ENCODE measurements at regions not wholly inside any gene's neighbourhood (a gene's known extent, or its start where the extent isn't known, plus 50 kb on each side); places are given as distances from the start of the nearest gene placed in this dataset.

DNA sequence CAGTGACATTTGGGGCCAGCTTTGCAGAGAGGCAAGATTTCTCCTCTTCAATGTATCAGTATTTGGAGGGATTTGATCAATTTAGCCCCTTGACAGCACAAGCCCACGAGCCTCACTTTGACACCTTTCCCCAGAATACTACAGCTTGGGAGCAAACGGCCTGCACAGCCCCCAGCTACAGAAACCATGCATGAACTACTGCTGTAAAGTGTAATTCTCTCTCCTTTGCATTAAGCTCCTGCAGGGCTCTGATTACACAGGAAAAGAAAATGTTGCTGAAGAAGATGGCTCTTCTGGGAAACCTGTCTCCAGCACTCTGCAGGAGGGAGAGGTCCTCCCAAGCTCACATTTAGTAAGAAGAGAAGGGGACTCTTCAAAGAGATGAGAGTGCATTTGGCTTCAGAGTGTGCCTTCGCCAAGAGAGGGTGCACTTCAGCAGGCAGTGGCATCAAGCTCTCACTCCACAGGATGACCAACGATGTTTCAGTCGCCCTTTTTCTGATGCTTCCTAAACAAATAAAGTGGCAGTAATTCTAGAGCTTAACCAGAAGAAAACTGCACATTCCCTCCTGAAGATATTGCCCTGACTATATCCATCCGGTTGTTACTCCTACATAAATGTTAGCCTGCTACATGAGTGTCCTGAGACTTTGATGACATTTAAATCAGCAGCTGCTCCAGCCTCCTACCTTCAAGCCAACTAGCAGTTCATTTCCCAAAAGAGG is 272.2 kb downstream of the AUH start:
- no peak for DNase-seq (ENCODE audit: low read depth)
- TF ChIP-seq, protein P1, sequence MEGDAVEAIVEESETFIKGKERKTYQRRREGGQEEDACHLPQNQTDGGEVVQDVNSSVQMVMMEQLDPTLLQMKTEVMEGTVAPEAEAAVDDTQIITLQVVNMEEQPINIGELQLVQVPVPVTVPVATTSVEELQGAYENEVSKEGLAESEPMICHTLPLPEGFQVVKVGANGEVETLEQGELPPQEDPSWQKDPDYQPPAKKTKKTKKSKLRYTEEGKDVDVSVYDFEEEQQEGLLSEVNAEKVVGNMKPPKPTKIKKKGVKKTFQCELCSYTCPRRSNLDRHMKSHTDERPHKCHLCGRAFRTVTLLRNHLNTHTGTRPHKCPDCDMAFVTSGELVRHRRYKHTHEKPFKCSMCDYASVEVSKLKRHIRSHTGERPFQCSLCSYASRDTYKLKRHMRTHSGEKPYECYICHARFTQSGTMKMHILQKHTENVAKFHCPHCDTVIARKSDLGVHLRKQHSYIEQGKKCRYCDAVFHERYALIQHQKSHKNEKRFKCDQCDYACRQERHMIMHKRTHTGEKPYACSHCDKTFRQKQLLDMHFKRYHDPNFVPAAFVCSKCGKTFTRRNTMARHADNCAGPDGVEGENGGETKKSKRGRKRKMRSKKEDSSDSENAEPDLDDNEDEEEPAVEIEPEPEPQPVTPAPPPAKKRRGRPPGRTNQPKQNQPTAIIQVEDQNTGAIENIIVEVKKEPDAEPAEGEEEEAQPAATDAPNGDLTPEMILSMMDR (IDR thresholded peaks at IDR 0.05; ENCODE audit: control insufficient read depth, extremely low read depth, insufficient read depth), result peak; percentile 72
- no peak overlapping the region for H3K4me3 ChIP-seq (ENCODE audit: low read depth, low read length)

DNA sequence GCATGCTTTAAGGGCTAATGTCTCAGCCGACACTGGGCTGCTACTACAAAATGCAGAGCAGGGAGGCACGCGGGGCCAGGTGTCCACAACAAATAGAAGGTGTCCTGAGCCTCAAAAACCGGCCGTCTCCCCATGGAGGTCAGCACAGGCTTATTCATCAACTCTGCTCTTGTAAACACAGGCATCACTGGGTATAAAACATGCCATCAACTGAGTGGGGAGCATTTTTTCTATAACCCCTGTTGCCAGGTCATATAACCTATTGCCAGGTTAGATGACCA is 271.6 kb downstream of the AUH start:
- no peak for DNase-seq (ENCODE audit: low read depth)
- H3K4me3 ChIP-seq (ENCODE audit: low read depth, low read length), result no peak overlapping the region
- TF ChIP-seq, protein P1 (IDR thresholded peaks at IDR 0.05; ENCODE audit: control insufficient read depth, extremely low read depth, insufficient read depth), result no peak

DNA sequence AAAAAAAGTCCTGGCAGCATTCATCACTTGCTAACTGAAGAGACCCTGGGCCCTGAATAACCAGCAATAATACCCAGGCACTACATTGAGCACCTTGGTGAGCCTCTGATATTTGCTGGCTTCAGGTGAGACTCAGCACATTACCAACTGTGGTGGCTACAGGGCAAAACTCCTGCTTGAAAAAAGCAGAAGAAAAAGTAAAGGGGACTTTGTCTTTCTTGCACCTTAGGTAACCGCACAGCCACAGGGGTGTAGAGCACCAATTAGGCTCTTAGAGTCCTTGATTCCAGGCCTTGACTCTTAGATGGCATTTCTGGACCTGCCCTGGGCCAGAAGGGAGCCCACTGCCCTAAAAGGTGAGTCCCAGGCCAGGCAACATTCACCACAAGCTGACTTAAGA is 269.5 kb downstream of the AUH start:
- DNase-seq (ENCODE audit: low read depth), result no peak
- H3K4me3 ChIP-seq (ENCODE audit: low read depth, low read length), result no peak overlapping the region
- TF ChIP-seq, protein P1 (IDR thresholded peaks at IDR 0.05; ENCODE audit: control insufficient read depth, extremely low read depth, insufficient read depth), result no peak

DNA sequence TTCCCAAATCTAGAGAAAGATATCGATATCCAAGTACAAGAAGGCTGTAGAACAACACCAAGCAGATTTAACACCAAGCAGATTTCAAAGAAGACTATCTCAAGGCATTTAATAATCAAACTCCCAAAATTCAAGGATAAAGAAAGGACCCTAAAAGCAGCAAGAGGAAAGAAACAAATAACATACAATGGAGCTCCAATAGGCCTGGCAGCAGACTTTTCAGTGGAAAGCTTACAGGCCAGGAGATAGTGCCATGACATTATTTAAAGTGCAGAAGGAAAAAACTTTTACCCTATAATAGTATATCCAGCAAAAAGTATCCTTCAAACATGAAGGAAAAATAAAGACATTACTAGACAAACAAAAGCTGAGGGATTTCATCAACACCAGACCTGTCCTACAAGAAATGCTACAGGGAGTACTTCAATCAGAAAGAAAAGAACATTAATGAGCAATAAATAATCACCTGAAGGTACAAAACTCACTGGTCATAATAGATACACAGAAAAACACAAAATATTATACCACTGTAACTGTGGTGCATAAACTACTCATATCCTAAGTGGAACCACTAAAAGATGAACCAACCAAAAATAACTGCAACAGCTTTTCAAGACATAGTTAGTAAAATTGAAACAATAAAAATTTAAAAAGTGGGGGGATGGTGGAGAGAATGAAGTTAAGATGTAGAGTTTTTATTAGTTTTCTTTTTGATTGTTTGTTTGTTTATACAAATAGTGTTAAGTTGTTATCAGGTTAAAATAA is 267.2 kb downstream of the AUH start:
- no peak overlapping the region for H3K4me3 ChIP-seq (ENCODE audit: low read depth, low read length)
- no peak for DNase-seq (ENCODE audit: low read depth)
- TF ChIP-seq, protein P1 (IDR thresholded peaks at IDR 0.05; ENCODE audit: control insufficient read depth, extremely low read depth, insufficient read depth), result no peak

DNA sequence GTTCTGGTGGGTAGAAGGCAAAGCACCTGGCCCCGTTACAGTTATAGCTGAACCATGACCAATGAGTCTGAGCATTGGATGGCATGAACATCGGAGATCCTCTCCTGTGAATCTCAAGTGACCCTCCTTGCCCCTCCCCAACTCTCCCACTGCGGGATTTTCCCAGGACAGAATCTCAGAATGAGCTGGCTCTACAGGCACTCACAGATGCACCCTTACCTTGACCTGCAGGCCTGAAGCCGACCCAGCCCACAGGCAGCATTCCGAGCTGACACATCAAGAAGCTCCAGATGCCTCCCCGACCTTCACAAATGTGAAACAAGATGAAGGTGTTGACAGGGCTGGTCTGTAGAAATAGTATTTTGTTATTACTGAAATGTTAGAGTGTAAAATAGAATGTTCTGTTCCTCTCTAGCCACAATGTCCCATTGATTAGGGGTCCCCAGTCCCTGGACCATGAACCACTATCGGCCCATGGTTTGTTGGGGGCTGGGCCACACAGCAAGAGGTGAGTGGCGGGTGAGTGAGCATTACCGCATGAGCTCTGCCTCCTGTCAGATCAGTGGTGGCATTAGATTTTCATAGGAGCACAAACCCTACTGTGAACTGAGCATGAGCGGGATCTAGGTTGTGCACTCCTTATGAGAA is 263.4 kb downstream of the AUH start:
- TF ChIP-seq, protein P1 (IDR thresholded peaks at IDR 0.05; ENCODE audit: control insufficient read depth, extremely low read depth, insufficient read depth), result no peak
- no peak overlapping the region for H3K4me3 ChIP-seq (ENCODE audit: low read depth, low read length)
- DNase-seq (ENCODE audit: low read depth), result no peak

DNA sequence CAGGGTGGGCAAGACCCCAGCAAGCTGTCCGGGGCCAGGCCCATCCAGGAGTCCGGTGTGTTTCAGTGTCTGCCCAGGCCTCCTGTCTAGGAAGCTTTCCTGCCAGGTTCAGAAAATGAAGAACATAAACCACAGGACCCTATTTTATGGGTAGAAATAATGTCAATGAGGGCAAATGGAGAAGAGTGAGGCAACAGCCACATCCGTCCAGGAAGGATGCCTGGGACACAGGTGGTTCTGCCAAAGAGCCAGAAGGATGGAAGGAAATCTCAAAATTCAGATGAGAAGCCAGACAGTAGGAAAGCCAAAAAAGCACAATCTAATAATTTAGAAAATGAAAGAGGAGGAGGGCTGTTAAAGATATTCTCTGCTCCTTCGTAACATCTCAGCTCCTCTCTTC is 262.3 kb downstream of the AUH start:
- no peak for DNase-seq (ENCODE audit: low read depth)
- H3K4me3 ChIP-seq (ENCODE audit: low read depth, low read length), result no peak overlapping the region
- TF ChIP-seq, protein P1 (IDR thresholded peaks at IDR 0.05; ENCODE audit: control insufficient read depth, extremely low read depth, insufficient read depth), result no peak
